ENCODE measurements at regions not wholly inside any gene's neighbourhood (a gene's known extent, or its start where the extent isn't known, plus 50 kb on each side); places are given as distances from the start of the nearest gene placed in this dataset.

GRCh38 chr7:155401231-155401630 lies 56.7 kb upstream of the EN2 start:
- TF ChIP-seq CTCF (IDR thresholded peaks at IDR 0.05) (no peak), EZH2 (IDR thresholded peaks at IDR 0.05; ENCODE audit: borderline replicate concordance, insufficient read depth, low read depth, low read length, poor library complexity, severe bottlenecking) (no peak)

All from B cell (primary cell).